KBM-7 (cell line): ENCODE measurements at regions not wholly inside any gene's neighbourhood (a gene's known extent, or its start where the extent isn't known, plus 50 kb on each side); places are given as distances from the start of the nearest gene placed in this dataset.

Experiments used
- DNase-seq: peaks from one replicate; pipeline ENCODE4 v3.0.0-alpha.2; 2015
- in situ Hi-C: fragments of 300-500 bp; cut with MboI; formaldehyde crosslinking; loops from 2 replicates; pipeline ENCODE4 v1.14.3; 2020; ENCODE audit warnings: low sequenced_read_pairs, low pct_unique_long_range_greater_than_20kb, mixed read lengths

- in situ Hi-C loops = no loop called here
- no peak for DNase-seq
Observed at GRCh38 chr4:58935332-58935731, 1825.1 kb upstream of the IGFBP7 start.

GRCh38 chr4:58936436-58936835 lies 1826.3 kb upstream of the IGFBP7 start:
- DNase-seq = no peak
- in situ Hi-C loops = no loop called here

GRCh38 chr4:58940167-58940566 lies 1830.0 kb upstream of the IGFBP7 start:
- DNase-seq = no peak
- in situ Hi-C loops = no loop called here

- no peak for DNase-seq
- in situ Hi-C loops = no loop called here
Observed at GRCh38 chr4:58941286-58941685, 1831.1 kb upstream of the IGFBP7 start.

GRCh38 chr4:58953575-58953974 lies 1843.4 kb upstream of the IGFBP7 start:
- no peak for DNase-seq
- in situ Hi-C loops = no loop called here

- in situ Hi-C loops = no loop called here
- no peak for DNase-seq
Observed at GRCh38 chr4:58957711-58958110, 1847.5 kb upstream of the IGFBP7 start.

GRCh38 chr4:58961283-58961682 lies 1851.1 kb upstream of the IGFBP7 start:
- in situ Hi-C loops = no loop called here
- no peak for DNase-seq

GRCh38 chr4:58961925-58962324 lies 1851.7 kb upstream of the IGFBP7 start:
- in situ Hi-C loops = no loop called here
- no peak for DNase-seq

GRCh38 chr4:58962424-58962823 lies 1852.2 kb upstream of the IGFBP7 start:
- DNase-seq = no peak
- in situ Hi-C loops = no loop called here

- in situ Hi-C loops = no loop called here
- no peak for DNase-seq
Observed at GRCh38 chr4:58981828-58982227, 1871.6 kb upstream of the IGFBP7 start.

- in situ Hi-C loops = no loop called here
- DNase-seq = no peak
Observed at GRCh38 chr4:58983887-58984286, 1873.7 kb upstream of the IGFBP7 start.

- DNase-seq = no peak
- in situ Hi-C loops = no loop called here
Observed at GRCh38 chr4:59002148-59002547, 1892.0 kb upstream of the IGFBP7 start.

- DNase-seq = no peak
- in situ Hi-C loops = no loop called here
Observed at GRCh38 chr4:59024257-59024656, 1914.1 kb upstream of the IGFBP7 start.

GRCh38 chr4:59037812-59038211 lies 1927.6 kb upstream of the IGFBP7 start:
- in situ Hi-C loops = no loop called here

GRCh38 chr4:59039046-59039445 lies 1928.9 kb upstream of the IGFBP7 start:
- no peak for DNase-seq
- in situ Hi-C loops = no loop called here

More at GRCh38 chr4:59037812-59038211, 1927.6 kb upstream of the IGFBP7 start:
- no peak for DNase-seq

GRCh38 chr4:59044286-59044900 lies 1934.2 kb upstream of the IGFBP7 start:
- no peak for DNase-seq
- in situ Hi-C loops = no loop called here

GRCh38 chr4:59054086-59054485 lies 1943.9 kb upstream of the IGFBP7 start:
- in situ Hi-C loops = no loop called here
- DNase-seq = no peak

GRCh38 chr4:59057804-59058203 lies 1947.6 kb upstream of the IGFBP7 start:
- in situ Hi-C loops = no loop called here
- DNase-seq = no peak

GRCh38 chr4:59058543-59058942 lies 1948.4 kb upstream of the IGFBP7 start:
- in situ Hi-C loops = no loop called here
- DNase-seq = no peak

- no peak for DNase-seq
- in situ Hi-C loops = no loop called here
Observed at GRCh38 chr4:59060002-59060846, 1950.0 kb upstream of the IGFBP7 start.

- DNase-seq = no peak
- in situ Hi-C loops = no loop called here
Observed at GRCh38 chr4:59060895-59061294, 1950.7 kb upstream of the IGFBP7 start.
